HG03196 (cell line): ENCODE measurements at regions not wholly inside any gene's neighbourhood (a gene's known extent, or its start where the extent isn't known, plus 50 kb on each side); places are given as distances from the start of the nearest gene placed in this dataset.
A peak's percentile ranks its signal among the peaks of the same experiment; 100 is the strongest.

ENCODE experiments used
- ATAC-seq: cut with Tn5 transposase; IDR thresholded peaks from one replicate; pipeline ENCODE4 v1.9.1; 2021; ENCODE audit not compliant: unreplicated experiment

- ATAC-seq: no peak
Observed at GRCh38 chr15:97728791-97729190, 231.7 kb upstream of the ARRDC4 start.

GRCh38 chr15:97729270-97729669 is 231.2 kb upstream of the ARRDC4 start:
- no peak for ATAC-seq

GRCh38 chr15:97730315-97730714 is 230.2 kb upstream of the ARRDC4 start:
- no peak for ATAC-seq

- ATAC-seq: no peak
Observed at GRCh38 chr15:97731859-97732258, 228.6 kb upstream of the ARRDC4 start.

- no peak for ATAC-seq
Observed at GRCh38 chr15:97733373-97733772, 227.1 kb upstream of the ARRDC4 start.

GRCh38 chr15:97736748-97737147 is 223.8 kb upstream of the ARRDC4 start:
- no peak for ATAC-seq

- ATAC-seq: peak; percentile 59
Observed at GRCh38 chr15:97745481-97746071, 214.9 kb upstream of the ARRDC4 start.

GRCh38 chr15:97747342-97747741 is 213.2 kb upstream of the ARRDC4 start:
- ATAC-seq: no peak

GRCh38 chr15:97748576-97748975 is 211.9 kb upstream of the ARRDC4 start:
- ATAC-seq: no peak

- no peak for ATAC-seq
Observed at GRCh38 chr15:97750060-97750459, 210.4 kb upstream of the ARRDC4 start.

GRCh38 chr15:97755726-97756125 is 204.8 kb upstream of the ARRDC4 start:
- no peak for ATAC-seq

- no peak for ATAC-seq
Observed at GRCh38 chr15:97759363-97759762, 201.1 kb upstream of the ARRDC4 start.

- no peak for ATAC-seq
Observed at GRCh38 chr15:97761110-97761509, 199.4 kb upstream of the ARRDC4 start.

- no peak for ATAC-seq
Observed at GRCh38 chr15:97783240-97783639, 177.3 kb upstream of the ARRDC4 start.

GRCh38 chr15:97786741-97787140 is 173.8 kb upstream of the ARRDC4 start:
- ATAC-seq: no peak

GRCh38 chr15:97790180-97790579 is 170.3 kb upstream of the ARRDC4 start:
- no peak for ATAC-seq

- ATAC-seq: no peak
Observed at GRCh38 chr15:97791824-97792792, 168.4 kb upstream of the ARRDC4 start.

GRCh38 chr15:97804950-97805349 is 155.6 kb upstream of the ARRDC4 start:
- no peak for ATAC-seq

GRCh38 chr15:97806766-97807165 is 153.7 kb upstream of the ARRDC4 start:
- ATAC-seq: no peak

- no peak for ATAC-seq
Observed at GRCh38 chr15:97815835-97816234, 144.7 kb upstream of the ARRDC4 start.

GRCh38 chr15:97817276-97817890 is 143.1 kb upstream of the ARRDC4 start:
- ATAC-seq: no peak

- ATAC-seq: no peak
Observed at GRCh38 chr15:97836003-97836402, 124.5 kb upstream of the ARRDC4 start.
